Activated CD4-positive, alpha-beta memory T cell treated with anti-CD3 and anti-CD28 coated beads for 36 hours (primary cell): ENCODE measurements at regions not wholly inside any gene's neighbourhood (a gene's known extent, or its start where the extent isn't known, plus 50 kb on each side); places are given as distances from the start of the nearest gene placed in this dataset.

Experiments used
- CTCF ChIA-PET: fragments of 350-600 bp; sonication (Branson Sonifier 250); formaldehyde crosslinking; loops from one replicate; lab custom pipeline; 2021; ENCODE audit warnings: antibody characterized with exemption, inconsistent platforms; lab: Charles Lee
- POLR2A ChIA-PET: fragments of 350-600 bp; sonication (Branson Sonifier 250); formaldehyde crosslinking; loops from one replicate; lab custom pipeline; 2021; ENCODE audit warnings: antibody characterized with exemption; lab: Charles Lee
- DNase-seq: peaks from one replicate; pipeline ENCODE4 v3.0.0-alpha.2; 2020
- H3K27ac Mint-ChIP-seq: one replicate; pipeline ENCODE4 v1.8.0; 2021; ENCODE audit warnings: mixed read lengths
- H3K27me3 Mint-ChIP-seq: one replicate; pipeline ENCODE4 v1.8.0; 2021; ENCODE audit warnings: mixed read lengths
- H3K36me3 Mint-ChIP-seq: one replicate; pipeline ENCODE4 v1.8.0; 2021; ENCODE audit warnings: mixed read lengths
- H3K4me1 Mint-ChIP-seq: one replicate; pipeline ENCODE4 v1.8.0; 2021; ENCODE audit warnings: low read depth, mixed read lengths
- H3K4me3 Mint-ChIP-seq: one replicate; pipeline ENCODE4 v1.8.0; 2021; ENCODE audit warnings: mild to moderate bottlenecking, mixed read lengths
- H3K9me3 Mint-ChIP-seq: one replicate; pipeline ENCODE4 v1.8.0; 2021; ENCODE audit warnings: mixed read lengths
- intact Hi-C: fragments of 100-400 bp; cut with micrococcal nuclease; formaldehyde crosslinking; loops from one replicate; pipeline ENCODE4 v1.15.1; 2023

DNA sequence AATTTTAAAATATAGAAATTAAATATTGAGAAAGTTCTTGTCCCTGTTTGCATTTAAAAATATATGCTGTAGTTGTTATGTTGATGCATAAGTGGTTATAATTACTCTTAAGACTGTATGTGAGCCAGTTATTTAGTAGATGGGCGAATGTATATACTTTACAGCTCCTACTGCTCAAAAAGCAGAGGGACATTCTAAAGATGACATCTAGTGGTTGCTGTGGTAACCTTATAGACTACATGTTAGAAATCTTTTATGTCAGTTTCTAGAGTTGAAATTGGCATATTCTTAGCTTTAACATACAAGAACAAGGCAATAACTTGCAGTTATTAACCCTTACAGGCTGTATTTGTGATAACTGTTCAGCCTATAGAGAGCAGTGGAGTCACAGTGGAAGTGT, 160.5 kb downstream of the OLFM4 start:
- DNase-seq: no peak
- CTCF ChIA-PET: no interaction called here
- Mint-ChIP-seq H3K27me3 (no peaks in the 10 kb centered on the region), H3K9me3 (peaks cover 3% of the 10 kb centered on the region), H3K27ac (no peak overlapping the region), H3K36me3 (no peaks in the 10 kb centered on the region), H3K4me1 (no peaks in the 10 kb centered on the region), H3K4me3 (no peak overlapping the region)
- POLR2A ChIA-PET: no interaction called here
- intact Hi-C loops: no loop called here

DNA sequence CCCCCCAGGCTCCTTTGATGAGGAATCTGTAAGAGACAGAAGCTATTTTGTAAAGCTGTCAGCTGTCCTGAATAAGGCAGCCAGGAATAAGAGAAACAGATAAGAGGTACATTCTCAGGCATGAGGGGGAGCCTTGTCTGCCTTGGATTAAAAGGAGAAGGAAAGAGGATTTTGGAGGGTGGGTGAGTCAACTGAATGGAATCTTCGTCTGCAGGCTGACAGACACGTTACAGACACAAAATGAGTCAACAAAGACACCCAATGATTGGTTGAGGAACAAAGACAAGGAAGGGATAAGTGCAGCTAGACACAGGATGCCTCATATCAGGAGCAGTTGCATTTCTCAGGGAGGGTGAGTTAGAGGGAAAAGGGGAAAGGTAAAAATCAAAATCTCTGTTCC, 162.5 kb downstream of the OLFM4 start:
- no peak for DNase-seq
- Mint-ChIP-seq H3K27ac (no peak overlapping the region), H3K36me3 (no peaks in the 10 kb centered on the region), H3K4me1 (no peaks in the 10 kb centered on the region), H3K9me3 (no peaks in the 10 kb centered on the region), H3K4me3 (no peak overlapping the region), H3K27me3 (no peaks in the 10 kb centered on the region)
- CTCF ChIA-PET: no interaction called here
- POLR2A ChIA-PET: no interaction called here
- intact Hi-C loops: no loop called here

DNA sequence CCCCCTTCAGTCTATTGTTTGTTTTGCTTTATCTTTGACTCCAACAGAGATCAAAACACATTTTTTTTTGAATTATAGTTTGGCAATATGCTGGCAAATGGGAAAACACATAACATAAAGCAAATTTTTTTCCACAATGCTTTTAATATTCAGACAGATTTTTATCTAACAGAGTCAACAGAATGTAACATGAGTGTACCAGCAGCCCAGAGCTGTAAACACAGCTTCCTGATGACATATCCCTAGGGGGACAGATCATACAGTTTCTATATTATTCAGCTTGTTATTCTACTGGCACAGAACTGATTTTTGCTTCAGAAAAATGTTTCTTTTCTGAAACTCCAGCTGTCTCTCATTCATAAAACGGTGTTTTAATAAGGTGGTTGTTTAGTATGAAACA, 168.8 kb downstream of the OLFM4 start:
- Mint-ChIP-seq H3K36me3 (no peaks in the 10 kb centered on the region), H3K9me3 (no peaks in the 10 kb centered on the region), H3K4me3 (no peak overlapping the region), H3K4me1 (no peaks in the 10 kb centered on the region), H3K27ac (no peak overlapping the region), H3K27me3 (peaks cover 13% of the 10 kb centered on the region)
- no peak for DNase-seq
- CTCF ChIA-PET: interaction anchor here (1.4 kb wide), 1 partner anchor 10 kb away, joined by 3 read pairs; no protein-coding TSS in a partner anchor
- intact Hi-C loops: no loop called here
- POLR2A ChIA-PET: no interaction called here

DNA sequence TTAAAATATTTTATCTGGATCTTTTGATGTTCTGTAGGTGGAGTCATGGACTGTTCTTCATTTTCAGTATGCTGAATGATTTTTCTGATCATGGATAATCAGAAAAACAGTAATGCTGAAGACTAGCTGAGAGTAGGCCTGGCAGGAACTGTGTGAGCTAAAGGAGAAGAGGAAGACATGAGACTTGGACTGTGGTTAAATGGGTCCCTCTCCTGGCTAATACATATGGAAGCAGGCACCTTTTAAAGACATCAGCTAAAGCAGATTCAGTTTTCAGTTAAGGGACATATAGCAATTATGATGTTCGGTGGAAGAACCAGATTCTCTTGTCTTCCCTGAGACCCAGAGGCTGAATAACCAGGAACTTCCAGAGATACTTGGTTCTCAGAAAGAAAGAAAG, 169.4 kb downstream of the OLFM4 start:
- ChIA-PET CTCF (interaction anchor here (1.4 kb wide), 1 partner anchor 9 kb away, joined by 3 read pairs; no protein-coding TSS in a partner anchor), POLR2A (no interaction called here)
- DNase-seq: no peak
- Mint-ChIP-seq H3K9me3 (no peaks in the 10 kb centered on the region), H3K36me3 (no peaks in the 10 kb centered on the region), H3K27ac (no peak overlapping the region), H3K27me3 (peaks cover 19% of the 10 kb centered on the region), H3K4me1 (no peaks in the 10 kb centered on the region), H3K4me3 (no peak overlapping the region)
- intact Hi-C loops: no loop called here

DNA sequence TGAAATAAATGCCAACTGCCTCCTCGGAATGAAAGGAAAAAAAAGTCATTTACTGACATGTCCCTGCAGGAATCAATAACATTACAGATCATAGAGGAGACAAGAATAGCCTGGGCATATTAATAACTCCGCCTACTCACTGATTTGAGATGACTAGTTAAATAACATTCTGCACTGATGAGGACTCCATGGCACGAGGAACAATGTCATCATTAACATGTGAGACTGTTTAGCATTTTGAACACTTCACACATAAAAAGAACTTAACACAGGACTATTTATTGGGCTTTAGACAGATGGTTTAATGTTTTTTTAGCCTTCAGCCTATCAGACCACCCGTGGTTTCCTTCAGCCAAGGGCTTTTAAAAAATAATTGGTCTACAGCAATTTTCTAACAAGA, 170.1 kb downstream of the OLFM4 start:
- CTCF ChIA-PET: no interaction called here
- no peaks in the 10 kb centered on the region for H3K9me3 Mint-ChIP-seq
- POLR2A ChIA-PET: no interaction called here
- H3K27me3 Mint-ChIP-seq: peaks cover 20% of the 10 kb centered on the region
- no peak for DNase-seq
- no peak overlapping the region for H3K27ac Mint-ChIP-seq
- no peaks in the 10 kb centered on the region for H3K4me1 Mint-ChIP-seq
- no peak overlapping the region for H3K4me3 Mint-ChIP-seq
- H3K36me3 Mint-ChIP-seq: no peaks in the 10 kb centered on the region
- intact Hi-C loops: no loop called here

DNA sequence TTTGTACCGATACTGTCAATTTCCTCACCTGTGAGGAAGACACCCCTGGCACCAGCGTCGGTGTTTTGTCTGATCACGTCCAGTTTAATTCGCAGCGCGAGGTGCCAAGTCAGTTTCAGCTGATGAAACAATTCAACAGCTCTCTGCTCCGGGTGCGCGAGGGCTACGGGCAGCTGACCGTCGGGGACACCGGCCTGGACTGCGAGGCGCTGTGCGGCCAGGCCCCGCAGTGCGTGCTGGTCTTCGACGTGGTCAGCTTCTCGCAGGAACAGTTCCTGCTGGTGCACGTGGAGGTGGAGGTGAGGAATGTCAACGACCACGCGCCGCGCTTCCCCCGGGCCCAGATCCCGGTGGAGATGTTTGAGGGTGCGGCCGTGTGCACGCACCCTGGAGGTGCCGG, 171.5 kb downstream of the OLFM4 start:
- Mint-ChIP-seq H3K27me3 (peaks cover 24% of the 10 kb centered on the region), H3K4me1 (no peaks in the 10 kb centered on the region), H3K9me3 (no peaks in the 10 kb centered on the region), H3K4me3 (no peak overlapping the region), H3K27ac (no peak overlapping the region), H3K36me3 (no peaks in the 10 kb centered on the region)
- DNase-seq: no peak
- intact Hi-C loops: no loop called here
- POLR2A ChIA-PET: no interaction called here
- CTCF ChIA-PET: no interaction called here

DNA sequence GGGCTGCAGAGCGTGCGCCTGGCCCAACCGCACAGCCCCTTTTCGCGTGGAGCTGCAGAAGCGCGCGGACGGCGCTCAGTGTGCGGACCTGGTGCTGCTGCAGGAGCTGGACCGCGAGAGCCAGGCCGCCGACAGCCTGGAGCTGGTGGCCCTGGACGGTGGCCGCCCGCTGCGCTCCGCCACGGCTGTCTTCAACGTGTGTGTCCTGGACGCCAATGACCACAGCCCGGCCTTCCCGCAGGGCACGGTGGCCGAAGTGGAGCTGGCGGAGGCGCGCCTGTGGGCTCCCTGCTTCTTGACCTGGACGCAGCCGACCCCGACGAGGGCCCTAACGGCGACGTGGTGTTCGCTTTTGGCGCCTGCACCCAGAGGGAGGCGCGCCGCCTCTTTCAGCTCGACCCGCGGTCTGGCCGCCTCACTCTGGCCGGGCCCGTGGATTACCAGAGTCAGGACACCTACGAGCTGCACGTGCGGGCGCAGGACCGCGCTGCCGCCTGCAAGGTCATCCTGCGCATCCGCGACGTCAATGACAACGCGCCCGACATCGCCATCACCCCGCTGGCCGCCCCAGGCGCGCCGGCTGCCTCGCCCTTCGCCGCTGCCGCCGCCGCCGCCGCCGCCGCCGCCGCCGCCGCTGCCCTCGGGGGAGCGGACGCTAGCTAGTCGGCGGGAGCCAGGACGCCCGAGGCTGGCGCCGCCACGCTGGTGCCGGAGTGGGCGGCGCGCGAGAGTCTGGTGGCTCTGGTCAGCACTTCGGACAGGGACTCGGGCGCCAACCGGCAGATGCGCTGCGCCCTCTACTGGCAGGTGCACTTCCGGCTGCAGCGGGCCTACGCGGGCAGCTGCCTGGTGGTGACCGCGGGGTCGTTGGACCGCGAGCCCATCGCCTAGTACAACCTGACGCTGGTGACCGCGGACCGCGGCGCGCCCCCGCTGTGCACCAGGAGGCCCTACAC, 172.2 kb downstream of the OLFM4 start:
- Mint-ChIP-seq H3K27me3 (peaks cover 24% of the 10 kb centered on the region), H3K4me1 (no peaks in the 10 kb centered on the region), H3K9me3 (no peaks in the 10 kb centered on the region), H3K27ac (no peak overlapping the region), H3K4me3 (no peak overlapping the region), H3K36me3 (no peaks in the 10 kb centered on the region)
- intact Hi-C loops: no loop called here
- DNase-seq: peak; percentile 18
- POLR2A ChIA-PET: no interaction called here
- CTCF ChIA-PET: interaction anchor here (1.4 kb wide), 1 partner anchor 11 kb away, joined by 3 read pairs; no protein-coding TSS in a partner anchor

DNA sequence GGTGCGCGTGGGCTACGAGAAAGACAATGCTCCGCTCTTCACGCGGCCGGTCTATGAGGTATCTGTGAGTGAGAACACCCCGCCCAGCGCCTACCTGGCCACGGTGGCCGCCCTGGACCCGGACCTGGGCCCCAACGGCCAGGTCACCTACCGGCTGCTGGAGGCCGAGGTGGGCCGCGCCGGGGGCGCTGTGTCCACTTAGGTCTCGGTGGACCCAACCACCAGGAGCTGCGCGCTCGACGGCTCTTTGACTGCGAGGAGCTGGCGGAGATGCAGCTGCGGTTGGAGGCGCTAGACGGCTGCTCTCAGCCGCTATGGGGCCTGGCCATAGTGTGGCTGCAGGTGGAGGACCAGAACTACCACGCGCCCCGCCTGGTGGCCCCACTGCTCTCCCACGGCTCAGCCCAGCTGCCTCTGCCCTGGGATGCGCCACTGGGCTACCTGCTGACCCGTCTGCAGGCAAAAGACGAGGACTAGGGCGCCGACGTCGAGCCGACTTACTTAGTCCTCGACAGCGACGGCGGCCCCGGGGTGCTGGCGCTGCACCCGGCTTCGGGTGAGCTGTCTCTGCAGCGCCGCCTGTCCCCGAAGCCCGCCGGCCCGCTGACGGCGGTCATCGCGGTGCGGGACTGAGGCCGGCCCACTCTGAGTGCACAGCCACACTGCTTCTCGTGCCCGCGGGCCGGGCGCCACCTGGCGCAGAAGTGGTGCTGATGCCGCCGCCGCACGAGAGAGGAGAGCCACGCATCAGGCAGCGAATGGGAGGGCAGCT, 173.0 kb downstream of the OLFM4 start:
- Mint-ChIP-seq H3K4me3 (no peak overlapping the region), H3K27me3 (peaks cover 24% of the 10 kb centered on the region), H3K9me3 (no peaks in the 10 kb centered on the region), H3K27ac (no peak overlapping the region), H3K36me3 (no peaks in the 10 kb centered on the region), H3K4me1 (no peaks in the 10 kb centered on the region)
- DNase-seq: no peak
- ChIA-PET CTCF (interaction anchor here (1.4 kb wide), 1 partner anchor 12 kb away, joined by 3 read pairs; no protein-coding TSS in a partner anchor), POLR2A (no interaction called here)
- intact Hi-C loops: no loop called here

DNA sequence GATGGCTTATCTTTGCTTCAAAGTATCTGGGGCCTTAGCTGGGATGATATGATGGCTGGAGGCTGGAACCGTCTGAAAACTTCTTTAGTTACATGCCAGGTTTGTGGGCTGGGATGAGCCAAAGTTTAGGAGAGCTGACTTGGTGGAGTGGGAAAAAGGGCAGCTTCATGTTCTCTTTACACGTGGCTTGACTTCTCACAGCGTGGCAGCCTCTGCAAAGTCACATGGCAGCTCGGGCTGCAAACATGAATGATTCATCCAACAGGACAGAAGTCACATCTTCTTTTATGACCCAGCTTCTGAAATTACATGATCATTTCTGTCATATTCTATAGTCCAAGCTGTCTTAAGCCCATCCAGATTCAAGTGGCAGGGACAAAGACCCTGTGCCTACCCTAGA, 176.0 kb downstream of the OLFM4 start:
- no peak overlapping the region for H3K4me3 Mint-ChIP-seq
- peaks cover 20% of the 10 kb centered on the region for H3K27me3 Mint-ChIP-seq
- DNase-seq: no peak
- intact Hi-C loops: no loop called here
- H3K36me3 Mint-ChIP-seq: no peaks in the 10 kb centered on the region
- no peak overlapping the region for H3K27ac Mint-ChIP-seq
- ChIA-PET CTCF (interaction anchor here (1.0 kb wide), 1 partner anchor 11 kb away, joined by 3 read pairs; no protein-coding TSS in a partner anchor), POLR2A (no interaction called here)
- H3K4me1 Mint-ChIP-seq: no peaks in the 10 kb centered on the region
- H3K9me3 Mint-ChIP-seq: no peaks in the 10 kb centered on the region

DNA sequence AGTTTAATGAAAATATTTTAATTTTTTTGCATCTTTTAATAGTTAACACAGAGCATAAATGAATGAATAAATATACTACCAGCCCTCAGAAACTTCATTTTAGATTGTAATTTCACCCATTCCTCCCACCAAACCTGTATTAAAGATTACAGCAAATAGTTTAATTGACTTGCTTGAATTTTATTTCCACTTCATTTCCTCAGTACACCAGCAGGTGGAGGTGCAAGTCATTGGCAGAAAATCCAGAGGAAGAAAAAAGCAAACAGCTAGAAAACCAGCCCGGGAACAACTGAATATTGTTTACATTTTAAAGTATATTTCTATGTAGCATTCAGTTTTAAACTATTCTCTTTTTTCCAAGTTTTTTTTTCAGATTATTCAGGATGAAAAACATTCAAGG, 177.8 kb downstream of the OLFM4 start:
- H3K27ac Mint-ChIP-seq: no peak overlapping the region
- ChIA-PET POLR2A (no interaction called here), CTCF (no interaction called here)
- DNase-seq: no peak
- peaks cover 16% of the 10 kb centered on the region for H3K27me3 Mint-ChIP-seq
- no peaks in the 10 kb centered on the region for H3K4me1 Mint-ChIP-seq
- no peak overlapping the region for H3K4me3 Mint-ChIP-seq
- intact Hi-C loops: no loop called here
- H3K9me3 Mint-ChIP-seq: no peaks in the 10 kb centered on the region
- H3K36me3 Mint-ChIP-seq: no peaks in the 10 kb centered on the region

DNA sequence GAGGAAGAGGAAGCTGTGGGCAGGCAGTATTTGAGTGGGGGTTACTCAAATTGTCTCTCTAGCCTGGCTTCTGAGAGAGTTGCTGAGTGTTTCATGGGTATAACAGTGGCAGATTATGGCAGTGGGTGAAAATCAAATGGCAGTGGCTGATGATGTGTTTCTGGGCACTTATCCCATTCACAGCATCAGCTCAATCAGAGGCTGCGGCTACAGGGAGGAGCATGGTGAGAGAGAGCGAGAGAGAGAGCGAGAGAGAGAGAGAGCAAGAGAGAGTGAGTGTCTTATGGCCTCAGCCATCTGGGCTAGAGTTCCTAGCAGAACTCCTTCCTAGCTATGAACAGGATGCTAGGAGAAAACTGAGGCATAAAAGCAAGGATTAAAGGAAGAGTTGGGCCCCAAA, 178.9 kb downstream of the OLFM4 start:
- no peak for DNase-seq
- Mint-ChIP-seq H3K27ac (no peak overlapping the region), H3K4me3 (no peak overlapping the region), H3K4me1 (no peaks in the 10 kb centered on the region), H3K27me3 (peaks cover 13% of the 10 kb centered on the region), H3K9me3 (no peaks in the 10 kb centered on the region), H3K36me3 (no peaks in the 10 kb centered on the region)
- intact Hi-C loops: no loop called here
- POLR2A ChIA-PET: no interaction called here
- CTCF ChIA-PET: interaction anchor here (1.3 kb wide), 1 partner anchor 10 kb away, joined by 3 read pairs; no protein-coding TSS in a partner anchor

DNA sequence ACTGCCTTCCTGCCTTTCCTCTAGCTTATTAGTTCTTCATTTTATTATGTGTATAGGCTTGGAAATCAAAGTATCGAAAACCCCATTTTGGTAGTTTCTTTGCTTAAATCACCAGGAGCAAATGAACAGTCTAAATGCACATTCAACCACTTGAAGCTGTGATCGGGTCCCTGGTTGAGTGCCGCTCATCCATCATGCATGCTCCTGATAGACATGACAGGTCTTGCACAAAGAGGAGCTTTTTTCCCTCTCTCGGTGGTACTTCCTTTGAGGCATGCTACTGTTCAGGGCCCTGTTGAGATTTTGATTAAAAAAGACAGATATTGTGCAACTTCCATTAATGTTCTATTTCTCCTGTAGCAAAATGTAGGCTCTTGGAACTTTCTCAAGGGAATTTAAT, 185.8 kb downstream of the OLFM4 start:
- ChIA-PET POLR2A (no interaction called here), CTCF (no interaction called here)
- Mint-ChIP-seq H3K27me3 (no peaks in the 10 kb centered on the region), H3K4me3 (no peak overlapping the region), H3K27ac (no peak overlapping the region), H3K4me1 (no peaks in the 10 kb centered on the region), H3K9me3 (no peaks in the 10 kb centered on the region), H3K36me3 (no peaks in the 10 kb centered on the region)
- no peak for DNase-seq
- intact Hi-C loops: no loop called here
